ENCODE measurements at regions not wholly inside any gene's neighbourhood (a gene's known extent, or its start where the extent isn't known, plus 50 kb on each side); places are given as distances from the start of the nearest gene placed in this dataset.

- no peak overlapping the region for H3K4me3 ChIP-seq (ENCODE audit: low read length)
- TF ChIP-seq CTCF (conservative IDR thresholded peaks at IDR 0.05; ENCODE audit: low read depth, low read length) = no peak
- no peak for DNase-seq (ENCODE audit: low read depth)
These were observed 62.0 kb downstream of the FZD4 start for GRCh38 chr11:86893235-86893634.
